22Rv1 (cell line): ENCODE measurements at regions not wholly inside any gene's neighbourhood (a gene's known extent, or its start where the extent isn't known, plus 50 kb on each side); places are given as distances from the start of the nearest gene placed in this dataset.

Source experiments
- CTCF ChIP-seq: fragments of 450-650 bp; IDR thresholded peaks from 2 replicates; pipeline ENCODE4 v1.5.1; 2017; ENCODE audit warnings: mild to moderate bottlenecking
- ZFX ChIP-seq: fragments of 450-650 bp; IDR thresholded peaks from 2 replicates; pipeline ENCODE4 v1.6.1; 2017; ENCODE audit warnings: antibody characterized with exemption, borderline replicate concordance

GRCh38 chr11:128399251-128400121 is 187.9 kb downstream of the ETS1 start:
- TF ChIP-seq CTCF (no peak), ZFX (no peak)
